Sigmoid colon (tissue), 4 donors: ENCODE measurements at regions not wholly inside any gene's neighbourhood (a gene's known extent, or its start where the extent isn't known, plus 50 kb on each side); places are given as distances from the start of the nearest gene placed in this dataset.

Experiments used
- EP300 ChIP-seq, 4 donors: sonication (generic); formaldehyde crosslinking; IDR thresholded peaks; one replicate each; pipeline ENCODE4 v1.6.1; 2017; ENCODE audit warnings: antibody characterized with exemption in 4 of 4
- POLR2A ChIP-seq, 2 donors: fragments of 450-650 bp; IDR thresholded peaks; one replicate each; pipeline ENCODE4 v1.6.1; 2016; ENCODE audit warnings: antibody characterized with exemption in 2 of 2, mild to moderate bottlenecking in 2 of 2, moderate library complexity in 2 of 2
- POLR2AphosphoS5 ChIP-seq, 4 donors: sonication (generic); formaldehyde crosslinking; IDR thresholded peaks; one replicate each; pipeline ENCODE4 v1.6.1; 2017; ENCODE audit warnings: antibody characterized with exemption in 4 of 4
- TF ChIP-seq, protein P1 (sequence below), 4 experiments: fragments of 450-650 bp in 3 of 4; fragments of 200-600 bp in 1 of 4; IDR thresholded peaks; one replicate each; pipeline ENCODE4 v1.5.1; 2016 to 2019; ENCODE audit warnings: antibody characterized with exemption in 4 of 4, mild to moderate bottlenecking in 3 of 4, moderate library complexity in 2 of 4

DNA sequence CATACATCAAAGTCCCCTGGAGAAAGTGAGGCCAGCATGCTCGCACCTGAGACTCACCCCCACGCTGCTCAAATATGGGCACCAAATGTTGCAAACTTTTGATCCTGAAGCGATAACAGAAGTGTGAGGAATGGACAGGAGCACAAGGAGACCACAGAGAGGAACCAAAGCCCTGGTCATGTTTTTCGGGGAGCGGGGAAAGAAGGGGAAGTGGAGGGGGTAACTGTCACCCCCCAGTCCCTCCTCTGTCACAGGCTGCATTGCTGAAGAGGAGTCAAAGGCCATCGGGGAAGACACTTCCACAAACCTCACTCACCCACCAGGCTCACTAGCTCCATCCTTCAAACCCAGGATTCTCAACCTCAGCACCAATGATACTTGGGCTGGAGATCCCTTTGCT, 182.4 kb downstream of the UACA start:
- TF ChIP-seq, protein P1, sequence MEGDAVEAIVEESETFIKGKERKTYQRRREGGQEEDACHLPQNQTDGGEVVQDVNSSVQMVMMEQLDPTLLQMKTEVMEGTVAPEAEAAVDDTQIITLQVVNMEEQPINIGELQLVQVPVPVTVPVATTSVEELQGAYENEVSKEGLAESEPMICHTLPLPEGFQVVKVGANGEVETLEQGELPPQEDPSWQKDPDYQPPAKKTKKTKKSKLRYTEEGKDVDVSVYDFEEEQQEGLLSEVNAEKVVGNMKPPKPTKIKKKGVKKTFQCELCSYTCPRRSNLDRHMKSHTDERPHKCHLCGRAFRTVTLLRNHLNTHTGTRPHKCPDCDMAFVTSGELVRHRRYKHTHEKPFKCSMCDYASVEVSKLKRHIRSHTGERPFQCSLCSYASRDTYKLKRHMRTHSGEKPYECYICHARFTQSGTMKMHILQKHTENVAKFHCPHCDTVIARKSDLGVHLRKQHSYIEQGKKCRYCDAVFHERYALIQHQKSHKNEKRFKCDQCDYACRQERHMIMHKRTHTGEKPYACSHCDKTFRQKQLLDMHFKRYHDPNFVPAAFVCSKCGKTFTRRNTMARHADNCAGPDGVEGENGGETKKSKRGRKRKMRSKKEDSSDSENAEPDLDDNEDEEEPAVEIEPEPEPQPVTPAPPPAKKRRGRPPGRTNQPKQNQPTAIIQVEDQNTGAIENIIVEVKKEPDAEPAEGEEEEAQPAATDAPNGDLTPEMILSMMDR (IDR thresholded peaks at IDR 0.05): no peak
- TF ChIP-seq POLR2A (IDR thresholded peaks at IDR 0.05) (no peak), POLR2AphosphoS5 (IDR thresholded peaks at IDR 0.05) (no peak), EP300 (IDR thresholded peaks at IDR 0.05) (no peak)
